IMR-90 (cell line): ENCODE measurements at regions not wholly inside any gene's neighbourhood (a gene's known extent, or its start where the extent isn't known, plus 50 kb on each side); places are given as distances from the start of the nearest gene placed in this dataset.

Experiments
- ATAC-seq: fragments of 200-7000 bp; cut with Tn5 transposase; 2 replicates; pipeline ENCODE4 v1.9.1; 2020; ENCODE audit warnings: low read depth, mild to moderate bottlenecking, moderate library complexity
- BruUV-seq: library from RNA; stranded (reverse); fragments of 400-500 nt; replicated peaks from 2 replicates; lab custom pipeline; 2021; lab: Mats Ljungman, UMichigan
- CTCF ChIA-PET: fragments of 300-600 bp; formaldehyde crosslinking; extraction: SDS; loops from one replicate; lab custom pipeline; 2021; ENCODE audit warnings: antibody characterized with exemption; lab: Yijun Ruan, JAX
- POLR2A ChIA-PET: fragments of 300-600 bp; sonication (Branson Sonifier 250); formaldehyde crosslinking; loops from one replicate; lab custom pipeline; 2022; ENCODE audit warnings: antibody characterized with exemption; ENCODE audit not compliant: unreplicated experiment; lab: Charles Lee
- DNase-seq: peaks from one replicate; pipeline ENCODE4 v3.0.0; 2013
- H2AFZ ChIP-seq: replicated peaks from 2 replicates; pipeline ENCODE3; 2013; ENCODE audit warnings: low read length, mild to moderate bottlenecking; ENCODE audit not compliant: poor library complexity
- H2AK5ac ChIP-seq: 2 replicates; pipeline ENCODE4 v1.6.1; 2013; ENCODE audit warnings: low read depth, low read length, inconsistent platforms
- H2AK9ac ChIP-seq: replicated peaks from 2 replicates; pipeline ENCODE3; 2013; ENCODE audit warnings: mild to moderate bottlenecking, low read depth, low read length, moderate library complexity; ENCODE audit not compliant: poor library complexity
- H2BK120ac ChIP-seq: 2 replicates; pipeline ENCODE4 v1.6.1; 2013; ENCODE audit warnings: low read depth, low read length, inconsistent platforms
- H2BK15ac ChIP-seq: 3 replicates; pipeline ENCODE4 v1.6.1; 2013; ENCODE audit warnings: low read depth, low read length, inconsistent platforms
- H2BK20ac ChIP-seq: 2 replicates; pipeline ENCODE4 v1.6.1; 2013; ENCODE audit warnings: low read depth, mild to moderate bottlenecking, inconsistent platforms, low read length, moderate library complexity
- H2BK5ac ChIP-seq: 2 replicates; pipeline ENCODE4 v1.6.1; 2013; ENCODE audit warnings: mild to moderate bottlenecking, low read depth, low read length, inconsistent platforms; ENCODE audit not compliant: poor library complexity, severe bottlenecking
- H3K14ac ChIP-seq: replicated peaks from 2 replicates; pipeline ENCODE4 v1.6.1; 2013; ENCODE audit warnings: low read depth, low read length, inconsistent platforms
- H3K18ac ChIP-seq: 2 replicates; pipeline ENCODE4 v1.6.1; 2013; ENCODE audit warnings: low read depth, low read length, control low read depth
- H3K23ac ChIP-seq: 2 replicates; pipeline ENCODE4 v1.6.1; 2013; ENCODE audit warnings: low read depth, low read length, inconsistent platforms
- H3K27ac ChIP-seq: 2 replicates; pipeline ENCODE4 v1.5.1; 2013; ENCODE audit warnings: mild to moderate bottlenecking, control low read depth, low read length; ENCODE audit not compliant: insufficient read depth
- H3K27me3 ChIP-seq: 2 replicates; pipeline ENCODE4 v1.6.1; 2013; ENCODE audit warnings: low read length; ENCODE audit not compliant: control insufficient read depth, insufficient read depth
- H3K36me3 ChIP-seq: 2 replicates; pipeline ENCODE4 v1.6.1; 2013; ENCODE audit warnings: low read length, mixed read lengths; ENCODE audit not compliant: control insufficient read depth, insufficient read depth
- H3K4ac ChIP-seq: 2 replicates; pipeline ENCODE4 v1.6.1; 2013; ENCODE audit warnings: low read depth, low read length, inconsistent platforms
- H3K4me1 ChIP-seq: 2 replicates; pipeline ENCODE4 v1.6.1; 2013; ENCODE audit warnings: low read length, mixed read lengths; ENCODE audit not compliant: control insufficient read depth, insufficient read depth
- H3K4me2 ChIP-seq: 2 replicates; pipeline ENCODE4 v1.6.1; 2013; ENCODE audit warnings: low read depth, mild to moderate bottlenecking, control low read depth, low read length, moderate library complexity
- H3K4me3 ChIP-seq: 2 replicates; pipeline ENCODE4 v1.5.1; 2013; ENCODE audit warnings: low read depth, mild to moderate bottlenecking, control low read depth, low read length, moderate library complexity; ENCODE audit not compliant: insufficient read depth
- H3K56ac ChIP-seq: 2 replicates; pipeline ENCODE4 v1.6.1; 2013; ENCODE audit warnings: low read length, inconsistent platforms; ENCODE audit not compliant: insufficient read depth; ENCODE audit errors: extremely low read depth
- H3K79me1 ChIP-seq, 2 experiments: 2 replicates each; pipeline ENCODE4 v1.6.1; 2013; ENCODE audit warnings: low read length in 2 of 2, inconsistent platforms in 1 of 2, low read depth in 1 of 2
- H3K9ac ChIP-seq: 2 replicates; pipeline ENCODE4 v1.6.1; 2013; ENCODE audit warnings: low read depth, low read length, control low read depth
- H3K9me1 ChIP-seq: 2 replicates; pipeline ENCODE4 v1.6.1; 2013; ENCODE audit warnings: low read length, inconsistent platforms; ENCODE audit not compliant: insufficient read depth
- H3K9me3 ChIP-seq: 2 replicates; pipeline ENCODE4 v1.6.1; 2013; ENCODE audit warnings: low read length; ENCODE audit not compliant: control insufficient read depth, insufficient read depth
- H4K20me1 ChIP-seq: 2 replicates; pipeline ENCODE4 v1.6.1; 2013; ENCODE audit warnings: low read length, inconsistent platforms; ENCODE audit not compliant: insufficient read depth
- H4K5ac ChIP-seq: 2 replicates; pipeline ENCODE4 v1.6.1; 2013; ENCODE audit warnings: mild to moderate bottlenecking, low read depth, low read length, control low read depth
- H4K8ac ChIP-seq, 2 experiments: 2 replicates each; pipeline ENCODE4 v1.6.1; 2013; ENCODE audit warnings: low read depth in 2 of 2, low read length in 2 of 2, control low read depth in 1 of 2, inconsistent platforms in 1 of 2
- H4K91ac ChIP-seq: 2 replicates; pipeline ENCODE4 v1.6.1; 2013; ENCODE audit warnings: low read depth, low read length, inconsistent platforms; ENCODE audit not compliant: insufficient read depth
- BHLHE40 ChIP-seq: fragments of 150-350 bp; IDR thresholded peaks from 2 replicates; pipeline ENCODE4 v1.6.1; 2016; ENCODE audit warnings: mild to moderate bottlenecking, low read depth, low read length
- CEBPB ChIP-seq: IDR thresholded peaks from 2 replicates; pipeline ENCODE4 v1.6.1; 2012; ENCODE audit warnings: low read depth, low read length, improper control_type of control experiment
- CTCF ChIP-seq: conservative IDR thresholded peaks from 2 replicates; pipeline ENCODE4 v1.5.1; 2012; ENCODE audit warnings: mild to moderate bottlenecking, low read depth, low read length, improper control_type of control experiment
- ELK1 ChIP-seq: fragments of 150-350 bp; IDR thresholded peaks from 2 replicates; pipeline ENCODE4 v1.6.1; 2016; ENCODE audit warnings: low read depth, mild to moderate bottlenecking, low read length, moderate library complexity, borderline replicate concordance
- NFE2L2 ChIP-seq: fragments of 150-350 bp; IDR thresholded peaks from 2 replicates; pipeline ENCODE4 v1.6.1; 2016; ENCODE audit warnings: low read depth, mild to moderate bottlenecking, low read length
- RCOR1 ChIP-seq: IDR thresholded peaks from 2 replicates; pipeline ENCODE4 v1.6.1; 2012; ENCODE audit warnings: mild to moderate bottlenecking, low read length, improper control_type of control experiment; ENCODE audit not compliant: insufficient replicate concordance
- RFX5 ChIP-seq: IDR thresholded peaks from 2 replicates; pipeline ENCODE4 v1.8.0; 2012; ENCODE audit warnings: low read depth, mild to moderate bottlenecking, low read length, moderate library complexity
- SMC3 ChIP-seq: fragments of 150-350 bp; IDR thresholded peaks from 2 replicates; pipeline ENCODE4 v1.6.1; 2016; ENCODE audit warnings: low read depth, mild to moderate bottlenecking, antibody characterized with exemption, low read length, moderate library complexity
- USF2 ChIP-seq: fragments of 150-350 bp; IDR thresholded peaks from 2 replicates; pipeline ENCODE4 v1.6.1; 2017; ENCODE audit warnings: mild to moderate bottlenecking, antibody characterized with exemption, low read length, low read depth
- WGBS, 2 experiments: methylation state at CpG; one replicate each; pipeline versions ENCODE4 v1.1.5 to v1.1.7; 2013; ENCODE audit warnings: missing lambda C conversion rate in 2 of 2; ENCODE audit not compliant: insufficient read length in 1 of 2; ENCODE audit errors: extremely low coverage in 2 of 2; 5-methylcytosine and 5-hydroxymethylcytosine counted together
- dilution Hi-C: fragments of 300-500 bp; cut with HindIII; formaldehyde crosslinking; loops from one replicate; pipeline ENCODE4 v1.14.3; 2018; ENCODE audit warnings: low sequenced_read_pairs; ENCODE audit not compliant: unreplicated experiment
- in situ Hi-C: fragments of 300-500 bp; cut with MboI; formaldehyde crosslinking; loops from 3 replicates; pipeline ENCODE4 v1.14.3; 2019; ENCODE audit warnings: low sequenced_read_pairs, inconsistent platforms, mixed read lengths
- intact Hi-C: fragments of 100-400 bp; cut with micrococcal nuclease; formaldehyde crosslinking; loops from 2 replicates; pipeline ENCODE4 v1.10.0; 2022

- Histone ChIP-seq H2AK9ac (no peak overlapping the region), H4K8ac (no peak overlapping the region), H3K4me1 (no peaks in the 10 kb centered on the region), H2BK5ac (no peak overlapping the region), H3K23ac (no peak overlapping the region), H3K27me3 (no peaks in the 10 kb centered on the region), H3K36me3 (no peaks in the 10 kb centered on the region), H3K4me2 (no peak overlapping the region), H2BK120ac (no peak overlapping the region), H4K5ac (no peak overlapping the region), H2BK20ac (no peak overlapping the region), H3K18ac (no peak overlapping the region), H3K56ac (no peak overlapping the region), H3K27ac (no peak overlapping the region), H3K4ac (no peak overlapping the region), H4K91ac (no peak overlapping the region), H3K79me1 (no peaks in the 10 kb centered on the region), H2AFZ (no peak overlapping the region), H3K9me3 (no peaks in the 10 kb centered on the region; the same call in 1 of the 2 replicates), H4K20me1 (no peaks in the 10 kb centered on the region), H3K9me1 (no peaks in the 10 kb centered on the region), H2BK15ac (no peak overlapping the region), H2AK5ac (no peak overlapping the region), H3K14ac (no peak overlapping the region), H3K9ac (no peak overlapping the region), H3K4me3 (no peak overlapping the region)
- dilution Hi-C loops, result no loop called here
- CTCF ChIA-PET, result no interaction called here
- POLR2A ChIA-PET, result no interaction called here
- TF ChIP-seq RCOR1 (no peak), CTCF (no peak), CEBPB (no peak), BHLHE40 (no peak), RFX5 (no peak), USF2 (no peak), ELK1 (no peak), SMC3 (no peak), NFE2L2 (no peak)
- in situ Hi-C loops, result no loop called here
- DNase-seq (no peak), ATAC-seq (no peak)
- intact Hi-C loops, result no loop called here
- no CpG with 5 or more reads among the region's 2 CpGs for WGBS, 2 experiments
- BruUV-seq, result no TSS peak
Measured at GRCh38 chr2:35365859-35366258, 989.7 kb upstream of the CRIM1 start.
